ENCODE measurements at regions not wholly inside any gene's neighbourhood (a gene's known extent, or its start where the extent isn't known, plus 50 kb on each side); places are given as distances from the start of the nearest gene placed in this dataset.

DNA sequence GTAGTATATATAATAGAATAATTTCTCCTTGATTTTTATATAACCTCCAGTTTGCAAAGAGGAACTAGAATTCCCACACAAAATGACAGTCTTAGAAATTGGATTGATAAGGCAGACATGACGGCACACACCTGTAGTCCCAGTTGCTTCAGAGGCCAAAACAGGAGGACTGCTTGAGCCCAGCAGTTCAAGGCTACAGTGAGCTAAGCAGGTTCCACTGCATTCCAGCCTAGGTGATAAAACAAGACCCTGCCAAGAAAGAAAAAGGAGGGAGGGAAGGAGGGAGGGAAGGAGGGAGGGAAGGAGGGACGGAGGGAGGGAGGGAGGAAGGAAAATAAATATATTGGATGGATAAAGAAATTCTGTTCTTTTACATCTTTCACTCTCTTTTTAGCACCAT is 77.6 kb upstream of the SASH1 start:
- TF ChIP-seq CTCF (IDR thresholded peaks at IDR 0.05) (no peak), POLR2A (IDR thresholded peaks at IDR 0.05) (no peak)

Measured in esophagus squamous epithelium (tissue), 4 donors.